K562 (cell line): ENCODE measurements at regions not wholly inside any gene's neighbourhood (a gene's known extent, or its start where the extent isn't known, plus 50 kb on each side); places are given as distances from the start of the nearest gene placed in this dataset.
"Not testable (repeated sequence)": the region's sequence is repeated elsewhere in the genome, so short reads cannot be mapped to it uniquely, and the experiment has no call there.

Experiments used
- CBX8 ChIP-seq: fragments of 200-600 bp; sonication (generic); IDR thresholded peaks from 2 replicates; pipeline ENCODE4 v1.6.1; 2012; ENCODE audit warnings: borderline replicate concordance, mixed run types, low read depth, mild to moderate bottlenecking, moderate library complexity, mixed read lengths, low read length, control low read depth, inconsistent platforms; ENCODE audit not compliant: poor library complexity, severe bottlenecking; ENCODE audit errors: extremely low read depth
- EHMT2 ChIP-seq: fragments of 450-650 bp; IDR thresholded peaks from 2 replicates; pipeline ENCODE4 v1.6.1; 2018; ENCODE audit warnings: antibody characterized with exemption
- MYC ChIP-seq, 2 experiments: fragments of 250-450 bp in 1 of 2; sonication (Bioruptor Pico) in 1 of 2; IDR thresholded peaks; 2 replicates each; pipeline versions ENCODE4 v1.5.1 to v1.6.1; 2012 to 2021; ENCODE audit warnings: low read depth in 2 of 2, borderline replicate concordance in 1 of 2, improper control_type of control experiment in 1 of 2, low read length in 1 of 2, mild to moderate bottlenecking in 1 of 2, moderate library complexity in 1 of 2
- NFIC ChIP-seq: fragments of 450-650 bp; IDR thresholded peaks from 2 replicates; pipeline ENCODE4 v1.6.1; 2017; ENCODE audit warnings: mild to moderate bottlenecking, inconsistent platforms
- TCF3 ChIP-seq: sonication (generic); formaldehyde crosslinking; IDR thresholded peaks from 2 replicates; pipeline ENCODE4 v1.4.0; 2020; ENCODE audit warnings: mild to moderate bottlenecking, missing genetic modification reagents
- ZBTB40 ChIP-seq, 2 experiments: fragments of 450-650 bp in 1 of 2; sonication (generic) in 1 of 2; formaldehyde crosslinking in 1 of 2; IDR thresholded peaks; 2 replicates each; pipeline versions ENCODE4 v1.7.1 to v1.9.0; 2016 to 2022; ENCODE audit warnings: inconsistent platforms in 1 of 2, mild to moderate bottlenecking in 1 of 2, missing genetic modification reagents in 1 of 2
- ZNF263 ChIP-seq: sonication (generic); formaldehyde crosslinking; IDR thresholded peaks from 2 replicates; pipeline ENCODE4 v1.8.0; 2022; ENCODE audit warnings: mild to moderate bottlenecking, missing genetic modification reagents, borderline replicate concordance
- ZNF431 ChIP-seq: sonication (generic); formaldehyde crosslinking; IDR thresholded peaks from 2 replicates; pipeline ENCODE4 v1.8.0; 2022; ENCODE audit warnings: mild to moderate bottlenecking, missing genetic modification reagents
- ZSCAN29 ChIP-seq: fragments of 450-650 bp; IDR thresholded peaks from 2 replicates; pipeline ENCODE4 v1.6.1; 2017
- TF ChIP-seq, protein P1 (sequence below), 2 experiments: fragments of 450-650 bp; formaldehyde crosslinking in 1 of 2; IDR thresholded peaks; 2 replicates each; pipeline versions ENCODE4 v1.4.0 to v1.6.1; 2014 to 2020; ENCODE audit warnings: mild to moderate bottlenecking in 2 of 2, borderline replicate concordance in 1 of 2, low read depth in 1 of 2
- TF ChIP-seq, protein P2 (sequence below), 3 experiments: IDR thresholded peaks in 2 of 3; conservative IDR thresholded peaks in 1 of 3; 2 replicates each; pipeline ENCODE4 v1.5.1; 2011 to 2012; ENCODE audit warnings: low read length in 3 of 3, mild to moderate bottlenecking in 3 of 3, control low read depth in 2 of 3, improper control_type of control experiment in 1 of 3, inconsistent platforms in 1 of 3, low read depth in 1 of 3, mixed read lengths in 1 of 3, moderate library complexity in 1 of 3; ENCODE audit not compliant: insufficient read depth in 2 of 3

- TF ChIP-seq ZNF263 (CRISPR knock-in tag); MYC (IDR thresholded peaks at IDR 0.05; ENCODE audit: low read depth, low read length); MYC (CRISPR knock-in tag; IDR thresholded peaks at IDR 0.05; ENCODE audit: borderline replicate concordance, low read depth); CBX8; ZSCAN29; ZBTB40 (IDR thresholded peaks at IDR 0.05); ZBTB40 (CRISPR knock-in tag; IDR thresholded peaks at IDR 0.05); NFIC; EHMT2; ZNF431 (CRISPR knock-in tag); TCF3 (CRISPR knock-in tag): not testable (repeated sequence)
- TF ChIP-seq, protein P1, sequence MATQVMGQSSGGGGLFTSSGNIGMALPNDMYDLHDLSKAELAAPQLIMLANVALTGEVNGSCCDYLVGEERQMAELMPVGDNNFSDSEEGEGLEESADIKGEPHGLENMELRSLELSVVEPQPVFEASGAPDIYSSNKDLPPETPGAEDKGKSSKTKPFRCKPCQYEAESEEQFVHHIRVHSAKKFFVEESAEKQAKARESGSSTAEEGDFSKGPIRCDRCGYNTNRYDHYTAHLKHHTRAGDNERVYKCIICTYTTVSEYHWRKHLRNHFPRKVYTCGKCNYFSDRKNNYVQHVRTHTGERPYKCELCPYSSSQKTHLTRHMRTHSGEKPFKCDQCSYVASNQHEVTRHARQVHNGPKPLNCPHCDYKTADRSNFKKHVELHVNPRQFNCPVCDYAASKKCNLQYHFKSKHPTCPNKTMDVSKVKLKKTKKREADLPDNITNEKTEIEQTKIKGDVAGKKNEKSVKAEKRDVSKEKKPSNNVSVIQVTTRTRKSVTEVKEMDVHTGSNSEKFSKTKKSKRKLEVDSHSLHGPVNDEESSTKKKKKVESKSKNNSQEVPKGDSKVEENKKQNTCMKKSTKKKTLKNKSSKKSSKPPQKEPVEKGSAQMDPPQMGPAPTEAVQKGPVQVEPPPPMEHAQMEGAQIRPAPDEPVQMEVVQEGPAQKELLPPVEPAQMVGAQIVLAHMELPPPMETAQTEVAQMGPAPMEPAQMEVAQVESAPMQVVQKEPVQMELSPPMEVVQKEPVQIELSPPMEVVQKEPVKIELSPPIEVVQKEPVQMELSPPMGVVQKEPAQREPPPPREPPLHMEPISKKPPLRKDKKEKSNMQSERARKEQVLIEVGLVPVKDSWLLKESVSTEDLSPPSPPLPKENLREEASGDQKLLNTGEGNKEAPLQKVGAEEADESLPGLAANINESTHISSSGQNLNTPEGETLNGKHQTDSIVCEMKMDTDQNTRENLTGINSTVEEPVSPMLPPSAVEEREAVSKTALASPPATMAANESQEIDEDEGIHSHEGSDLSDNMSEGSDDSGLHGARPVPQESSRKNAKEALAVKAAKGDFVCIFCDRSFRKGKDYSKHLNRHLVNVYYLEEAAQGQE (IDR thresholded peaks at IDR 0.05; ENCODE audit: borderline replicate concordance): not testable (repeated sequence)
- TF ChIP-seq, protein P1 (CRISPR knock-in tag; IDR thresholded peaks at IDR 0.05; ENCODE audit: low read depth): not testable (repeated sequence)
- TF ChIP-seq, protein P2, sequence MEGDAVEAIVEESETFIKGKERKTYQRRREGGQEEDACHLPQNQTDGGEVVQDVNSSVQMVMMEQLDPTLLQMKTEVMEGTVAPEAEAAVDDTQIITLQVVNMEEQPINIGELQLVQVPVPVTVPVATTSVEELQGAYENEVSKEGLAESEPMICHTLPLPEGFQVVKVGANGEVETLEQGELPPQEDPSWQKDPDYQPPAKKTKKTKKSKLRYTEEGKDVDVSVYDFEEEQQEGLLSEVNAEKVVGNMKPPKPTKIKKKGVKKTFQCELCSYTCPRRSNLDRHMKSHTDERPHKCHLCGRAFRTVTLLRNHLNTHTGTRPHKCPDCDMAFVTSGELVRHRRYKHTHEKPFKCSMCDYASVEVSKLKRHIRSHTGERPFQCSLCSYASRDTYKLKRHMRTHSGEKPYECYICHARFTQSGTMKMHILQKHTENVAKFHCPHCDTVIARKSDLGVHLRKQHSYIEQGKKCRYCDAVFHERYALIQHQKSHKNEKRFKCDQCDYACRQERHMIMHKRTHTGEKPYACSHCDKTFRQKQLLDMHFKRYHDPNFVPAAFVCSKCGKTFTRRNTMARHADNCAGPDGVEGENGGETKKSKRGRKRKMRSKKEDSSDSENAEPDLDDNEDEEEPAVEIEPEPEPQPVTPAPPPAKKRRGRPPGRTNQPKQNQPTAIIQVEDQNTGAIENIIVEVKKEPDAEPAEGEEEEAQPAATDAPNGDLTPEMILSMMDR (IDR thresholded peaks at IDR 0.05 in 2 of 3, conservative IDR thresholded peaks at IDR 0.05 in 1 of 3; ENCODE audit: insufficient read depth in 2 of 3, low read depth in 1 of 3, low read length in 3 of 3): not testable (repeated sequence)
Measured at GRCh38 chr2:89579154-89579553, 887.7 kb downstream of the RPIA start.
